GM18909 (cell line): ENCODE measurements at regions not wholly inside any gene's neighbourhood (a gene's known extent, or its start where the extent isn't known, plus 50 kb on each side); places are given as distances from the start of the nearest gene placed in this dataset.
"Not testable (repeated sequence)": the region's sequence is repeated elsewhere in the genome, so short reads cannot be mapped to it uniquely, and the experiment has no call there.

Source experiments
- ATAC-seq: cut with Tn5 transposase; IDR thresholded peaks from one replicate; pipeline ENCODE4 v1.9.1; 2021; ENCODE audit warnings: mild to moderate bottlenecking; ENCODE audit not compliant: unreplicated experiment, poor library complexity

GRCh38 chr5:34258598-34258997 lies 215.6 kb upstream of the C1QTNF3 start:
- not testable (repeated sequence) for ATAC-seq

DNA sequence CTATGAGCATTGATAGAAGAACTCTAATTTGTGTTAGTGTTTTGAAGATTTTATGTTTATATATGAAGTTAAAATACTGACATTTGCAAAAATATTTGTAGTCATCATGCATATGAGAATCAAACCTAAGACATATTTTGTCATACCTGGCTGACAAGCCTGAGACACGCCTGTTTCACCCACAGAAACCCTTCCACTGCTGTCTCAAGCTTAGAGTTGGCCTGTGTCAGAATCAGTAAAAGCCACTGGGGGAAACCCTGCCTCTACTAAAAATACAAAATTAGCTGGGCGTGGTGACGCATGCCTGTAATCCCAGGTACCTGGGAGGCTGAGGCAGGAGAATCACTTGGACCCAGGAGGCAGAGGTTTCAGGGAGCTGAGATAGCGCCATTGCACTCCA lies 218.0 kb upstream of the C1QTNF3 start:
- ATAC-seq: not testable (repeated sequence)

GRCh38 chr5:34266151-34266550 lies 223.1 kb upstream of the C1QTNF3 start:
- ATAC-seq: not testable (repeated sequence)

- ATAC-seq: not testable (repeated sequence)
Measured at GRCh38 chr5:34296759-34297158, 253.7 kb upstream of the C1QTNF3 start.

- not testable (repeated sequence) for ATAC-seq
Measured at GRCh38 chr5:34329201-34329600, 286.2 kb upstream of the C1QTNF3 start.

- not testable (repeated sequence) for ATAC-seq
Measured at GRCh38 chr5:34329611-34330108, 286.6 kb upstream of the C1QTNF3 start.

DNA sequence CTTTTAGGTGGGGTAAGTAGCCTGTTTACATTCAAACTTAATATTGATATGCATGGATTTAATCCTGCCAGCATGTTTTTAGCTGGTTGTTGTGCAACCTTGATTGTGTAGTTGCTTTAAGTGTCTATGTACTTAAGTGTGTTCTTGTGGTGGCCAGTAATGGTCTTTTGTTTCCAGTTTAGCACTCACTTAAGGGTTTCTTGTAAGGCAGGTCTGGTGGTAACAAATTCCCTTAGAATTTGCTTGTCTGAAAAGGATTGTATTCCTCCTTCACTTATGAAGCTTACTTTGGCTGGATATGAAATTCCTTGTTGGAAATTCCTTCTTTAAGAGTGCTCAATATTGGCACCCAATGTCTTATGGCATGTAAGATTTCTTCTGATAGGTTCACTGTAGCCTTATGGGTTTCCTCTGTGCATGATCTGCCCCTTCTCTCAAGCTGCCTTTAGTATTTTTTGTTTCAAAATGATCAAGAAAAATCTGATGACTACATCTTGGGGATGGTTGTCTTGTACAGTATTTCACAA lies 289.0 kb upstream of the C1QTNF3 start:
- ATAC-seq: not testable (repeated sequence)

GRCh38 chr5:34339408-34340001 lies 296.5 kb upstream of the C1QTNF3 start:
- ATAC-seq: not testable (repeated sequence)

DNA sequence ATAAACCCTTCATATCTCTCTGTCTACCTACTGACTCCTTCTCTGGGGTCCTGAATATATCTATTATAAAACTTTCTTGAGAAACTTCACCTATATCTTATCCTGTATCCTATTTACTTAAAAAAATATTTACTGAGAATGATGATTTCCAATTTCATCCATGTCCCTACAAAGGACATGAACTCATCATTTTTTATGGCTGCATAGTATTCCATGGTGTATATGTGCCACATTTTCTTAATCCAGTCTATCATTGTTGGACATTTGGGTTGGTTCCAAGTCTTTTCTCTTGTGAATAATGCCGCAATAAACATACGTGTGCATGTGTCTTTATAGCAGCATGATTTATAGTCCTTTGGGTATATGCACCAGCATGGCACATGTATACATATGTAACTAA lies 301.7 kb upstream of the RAI14 start:
- not testable (repeated sequence) for ATAC-seq

- not testable (repeated sequence) for ATAC-seq
Measured at GRCh38 chr5:34371417-34371816, 284.7 kb upstream of the RAI14 start.

GRCh38 chr5:34371817-34372216 lies 284.3 kb upstream of the RAI14 start:
- ATAC-seq: not testable (repeated sequence)

DNA sequence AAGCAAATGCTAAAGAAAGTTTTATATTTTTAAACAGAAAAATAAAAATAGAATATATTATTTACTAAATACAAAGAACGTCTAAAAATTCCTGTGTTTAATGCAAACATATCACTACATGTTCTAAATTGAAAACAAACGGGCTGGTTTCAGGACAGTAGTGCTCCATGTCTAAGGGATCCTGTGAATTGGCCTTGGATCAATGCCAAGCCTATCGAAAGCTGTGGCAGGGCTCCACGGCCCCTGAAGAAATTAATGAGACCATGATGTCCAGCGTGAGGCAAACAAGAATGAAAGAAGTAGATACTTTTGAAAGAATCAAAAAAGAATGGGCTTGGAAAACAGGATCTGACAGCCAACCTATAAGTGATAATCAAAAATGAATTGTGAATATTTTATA lies 283.4 kb upstream of the RAI14 start:
- ATAC-seq: not testable (repeated sequence)

DNA sequence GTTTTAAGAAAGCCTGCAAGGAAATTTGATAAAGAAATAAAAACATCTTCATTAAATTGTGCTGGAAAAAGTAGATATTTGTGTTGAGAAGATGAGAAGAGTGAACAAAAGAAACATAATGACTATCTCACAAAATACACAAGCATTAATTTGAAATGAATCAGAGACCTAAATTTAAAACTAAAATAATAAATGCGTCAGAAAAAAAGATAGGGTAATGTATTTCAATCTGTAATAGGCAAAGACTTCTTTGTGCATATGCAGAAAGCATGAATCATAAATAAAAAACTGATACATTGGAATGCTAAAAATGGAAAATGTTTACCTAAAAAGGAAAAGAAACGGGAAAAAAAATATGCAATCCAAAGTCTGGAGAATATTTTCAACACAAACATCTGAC lies 278.5 kb upstream of the RAI14 start:
- not testable (repeated sequence) for ATAC-seq

GRCh38 chr5:34378498-34378897 lies 277.6 kb upstream of the RAI14 start:
- ATAC-seq: not testable (repeated sequence)

DNA sequence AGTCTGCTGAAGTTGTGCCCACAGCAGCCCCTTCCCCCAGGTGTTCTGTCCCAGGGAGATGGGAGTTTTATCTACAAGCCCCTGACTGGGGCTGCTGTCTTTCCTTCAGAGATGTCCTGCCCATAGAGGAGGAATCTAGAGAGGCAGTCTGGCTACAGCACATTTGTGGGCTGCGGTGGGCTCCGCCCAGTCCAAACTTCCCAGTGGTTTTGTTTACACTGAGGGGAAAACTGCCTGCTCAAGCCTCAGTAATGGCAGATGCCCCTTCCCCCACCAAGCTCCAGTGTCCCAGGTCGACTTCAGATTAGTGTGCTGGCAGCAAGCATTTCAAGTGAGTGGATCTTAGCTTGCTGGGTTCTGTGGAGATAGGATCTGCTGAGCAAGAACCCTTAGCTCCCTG lies 267.4 kb upstream of the RAI14 start:
- ATAC-seq: not testable (repeated sequence)

- no peak for ATAC-seq
Measured at GRCh38 chr5:34409373-34409772, 246.8 kb upstream of the RAI14 start.

- ATAC-seq: no peak
Measured at GRCh38 chr5:34410411-34411139, 245.6 kb upstream of the RAI14 start.

GRCh38 chr5:34411470-34412346 lies 244.4 kb upstream of the RAI14 start:
- ATAC-seq: no peak

DNA sequence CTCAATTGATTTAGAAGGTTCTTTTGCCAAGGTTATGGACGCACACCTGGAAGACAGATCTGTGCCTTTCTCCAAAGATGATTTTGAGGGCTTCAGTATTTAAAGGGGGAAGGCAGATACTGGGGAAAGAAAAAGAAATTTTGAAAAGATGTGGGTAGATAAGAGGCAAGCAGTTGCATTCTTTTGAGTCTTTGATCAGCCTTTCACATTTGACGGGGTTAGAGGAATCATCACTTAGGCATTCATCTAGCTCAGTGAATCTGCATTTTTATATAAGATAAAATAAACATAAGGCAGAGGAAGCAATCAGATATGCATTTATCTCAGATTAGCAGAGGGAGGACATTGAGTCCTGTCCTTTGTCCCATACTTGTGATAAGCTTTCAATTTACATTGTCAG lies 243.4 kb upstream of the RAI14 start:
- ATAC-seq: no peak

GRCh38 chr5:34415559-34416198 lies 240.4 kb upstream of the RAI14 start:
- ATAC-seq: peak; percentile 100
